PFSK-1 (cell line): ENCODE measurements at regions not wholly inside any gene's neighbourhood (a gene's known extent, or its start where the extent isn't known, plus 50 kb on each side); places are given as distances from the start of the nearest gene placed in this dataset.

Source experiments
- FOXP2 ChIP-seq: optimal IDR thresholded peaks from 2 replicates; pipeline ENCODE3; 2011; ENCODE audit warnings: borderline replicate concordance, control low read depth, inconsistent platforms; ENCODE audit not compliant: insufficient read depth; ENCODE audit errors: extremely low read length, extremely low read depth
- POLR2AphosphoS5 ChIP-seq: IDR thresholded peaks from 2 replicates; pipeline ENCODE4 v1.6.1; 2012; ENCODE audit warnings: low read depth, mild to moderate bottlenecking, control low read depth, low read length, moderate library complexity
- REST ChIP-seq, 2 experiments: IDR thresholded peaks; 2 replicates each; pipeline versions ENCODE4 v1.6.1 to v1.8.0; 2011 to 2012; ENCODE audit warnings: low read depth in 2 of 2, low read length in 2 of 2, control low read depth in 1 of 2, inconsistent platforms in 1 of 2, mild to moderate bottlenecking in 1 of 2, moderate library complexity in 1 of 2; ENCODE audit not compliant: insufficient read depth in 1 of 2
- SIN3A ChIP-seq: IDR thresholded peaks from 2 replicates; pipeline ENCODE4 v1.6.1; 2012; ENCODE audit warnings: mild to moderate bottlenecking, low read length, moderate library complexity, borderline replicate concordance; ENCODE audit not compliant: insufficient read depth
- TAF1 ChIP-seq: IDR thresholded peaks from 2 replicates; pipeline ENCODE4 v1.6.1; 2012; ENCODE audit warnings: low read length, control low read depth, borderline replicate concordance; ENCODE audit not compliant: insufficient read depth

GRCh38 chr20:19078448-19079373 lies 133.7 kb upstream of the SLC24A3 start:
- TF ChIP-seq REST (IDR thresholded peaks at IDR 0.05; ENCODE audit: insufficient read depth in 1 of 2, low read depth in 2 of 2, low read length in 2 of 2) (no peak), TAF1 (no peak), POLR2AphosphoS5 (no peak), SIN3A (no peak), FOXP2 (no peak)

- TF ChIP-seq POLR2AphosphoS5 (no peak), FOXP2 (no peak), SIN3A (no peak), REST (IDR thresholded peaks at IDR 0.05; ENCODE audit: insufficient read depth in 1 of 2, low read depth in 2 of 2, low read length in 2 of 2) (no peak), TAF1 (no peak)
Measured at GRCh38 chr20:19079536-19080299, 132.7 kb upstream of the SLC24A3 start.

GRCh38 chr20:19081937-19082336 lies 130.5 kb upstream of the SLC24A3 start:
- TF ChIP-seq SIN3A (no peak), TAF1 (no peak)

- TF ChIP-seq POLR2AphosphoS5 = no peak
- TF ChIP-seq FOXP2 = no peak
- no peak for TF ChIP-seq SIN3A
- TF ChIP-seq REST (IDR thresholded peaks at IDR 0.05; ENCODE audit: insufficient read depth in 1 of 2, low read depth in 2 of 2, low read length in 2 of 2) = no peak
- no peak for TF ChIP-seq TAF1
Measured at GRCh38 chr20:19083136-19083621, 129.3 kb upstream of the SLC24A3 start.

- TF ChIP-seq SIN3A (no peak), FOXP2 (no peak)
Measured at GRCh38 chr20:19090332-19090731, 122.1 kb upstream of the SLC24A3 start.
